Loucy (cell line): ENCODE measurements at regions not wholly inside any gene's neighbourhood (a gene's known extent, or its start where the extent isn't known, plus 50 kb on each side); places are given as distances from the start of the nearest gene placed in this dataset.

Experiments
- CTCF ChIP-seq: fragments of 200-600 bp; sonication (generic); conservative IDR thresholded peaks from 2 replicates; pipeline ENCODE4 v1.5.1; 2014; ENCODE audit warnings: mild to moderate bottlenecking, antibody characterized with exemption, low read length
- EZH2phosphoT487 ChIP-seq: fragments of 200-600 bp; IDR thresholded peaks from 2 replicates; pipeline ENCODE4 v1.6.1; 2018; ENCODE audit warnings: antibody characterized with exemption, mild to moderate bottlenecking, moderate library complexity, borderline replicate concordance

GRCh38 chr3:39671600-39671999, 137.8 kb upstream of the MYRIP start:
- no peak for TF ChIP-seq CTCF
- TF ChIP-seq EZH2phosphoT487: no peak
